HCT116 (cell line): ENCODE measurements at regions not wholly inside any gene's neighbourhood (a gene's known extent, or its start where the extent isn't known, plus 50 kb on each side); places are given as distances from the start of the nearest gene placed in this dataset.

Experiments
- ATAC-seq: fragments of 200-7000 bp; cut with Tn5 transposase; 2 replicates; pipeline ENCODE4 v1.9.1; 2020; ENCODE audit warnings: mild to moderate bottlenecking, moderate library complexity
- BruUV-seq: library from RNA; stranded (reverse); fragments of 400-500 nt; replicated peaks from 2 replicates; lab custom pipeline; 2021; lab: Mats Ljungman, UMichigan
- CTCF ChIA-PET: fragments of 300-600 bp; sonication (Branson Sonifier 250); formaldehyde crosslinking; loops from one replicate; lab custom pipeline; 2021; ENCODE audit warnings: antibody characterized with exemption; lab: Charles Lee
- POLR2A ChIA-PET: fragments of 300-600, 350-600 bp; sonication (Branson Sonifier 250); formaldehyde crosslinking; loops from one replicate; lab custom pipeline; 2021; ENCODE audit warnings: antibody characterized with exemption; lab: Charles Lee
- RAD21 ChIA-PET, 2 experiments: fragments of 300-600 bp; sonication (Branson Sonifier 250); formaldehyde crosslinking; loops; one replicate each; lab custom pipeline; 2023; ENCODE audit warnings: low total read pairs in 2 of 2; ENCODE audit not compliant: uncharacterized antibody in 2 of 2, unreplicated experiment in 2 of 2, low non-redundant PET in 1 of 2; lab: Charles Lee
- DNase-seq: peaks from one replicate; pipeline ENCODE4 v3.0.0-alpha.2; 2010; ENCODE audit warnings: low read depth, low spot score
- H2AFZ ChIP-seq: fragments of 200-600 bp; shearing (Covaris generic), sonication (generic); 2 replicates; pipeline ENCODE4 v1.6.1; 2017; ENCODE audit warnings: low read depth, mixed run types, mixed read lengths, antibody characterized with exemption, low read length; ENCODE audit not compliant: poor library complexity, severe bottlenecking
- H3K27ac ChIP-seq: 2 replicates; pipeline ENCODE4 v1.5.1; 2012; ENCODE audit warnings: low read depth, low read length
- H3K27me3 ChIP-seq: fragments of 200-600 bp; sonication (generic); 2 replicates; pipeline ENCODE4 v1.6.1; 2016; ENCODE audit warnings: mixed run types, low read length, mixed read lengths; ENCODE audit not compliant: insufficient read depth
- H3K36me3 ChIP-seq, 2 experiments: fragments of 200-500 bp in 1 of 2; fragments of 200-600 bp in 1 of 2; sonication (Bioruptor generic) in 1 of 2; sonication (generic) in 1 of 2; 2 replicates each; pipeline versions ENCODE4 v1.5.1 to v1.6.1; 2014 to 2016; ENCODE audit warnings: low read length in 2 of 2, inconsistent platforms in 1 of 2, mixed read lengths in 1 of 2, mixed run types in 1 of 2; ENCODE audit not compliant: insufficient read depth in 2 of 2, control insufficient read depth in 1 of 2
- H3K4me1 ChIP-seq, 2 experiments: fragments of 200-600 bp in 1 of 2; sonication (generic) in 1 of 2; 2 replicates each; pipeline versions ENCODE4 v1.5.1 to v1.6.1; 2012 to 2017; ENCODE audit warnings: low read length in 2 of 2, inconsistent platforms in 1 of 2, mild to moderate bottlenecking in 1 of 2, mixed read lengths in 1 of 2, mixed run types in 1 of 2, moderate library complexity in 1 of 2; ENCODE audit not compliant: insufficient read depth in 2 of 2, control insufficient read depth in 1 of 2
- H3K4me2 ChIP-seq: fragments of 200-600 bp; sonication (generic); 2 replicates; pipeline ENCODE4 v1.6.1; 2017; ENCODE audit warnings: mixed run types, low read length, mixed read lengths
- H3K4me3 ChIP-seq, 2 experiments: fragments of 200-600 bp in 1 of 2; sonication (generic) in 1 of 2; replicated peaks in 1 of 2; 2 replicates each; pipeline ENCODE4 v1.5.1; 2011 to 2016; ENCODE audit warnings: low read length in 2 of 2, control low read depth in 1 of 2, low read depth in 1 of 2, mild to moderate bottlenecking in 1 of 2, mixed read lengths in 1 of 2, mixed run types in 1 of 2
- H3K79me2 ChIP-seq: fragments of 200-600 bp; sonication (generic); 2 replicates; pipeline ENCODE4 v1.6.1; 2017; ENCODE audit warnings: mild to moderate bottlenecking, mixed run types, low read length, moderate library complexity, mixed read lengths; ENCODE audit not compliant: insufficient read depth
- H3K9ac ChIP-seq: fragments of 200-600 bp; sonication (generic); 2 replicates; pipeline ENCODE4 v1.6.1; 2016; ENCODE audit warnings: low read length, mixed read lengths
- H3K9me2 ChIP-seq: fragments of 200-600 bp; sonication (generic), shearing (Covaris generic); 2 replicates; pipeline ENCODE4 v1.6.1; 2017; ENCODE audit warnings: mixed run types, mild to moderate bottlenecking, moderate library complexity; ENCODE audit not compliant: insufficient read depth
- H3K9me3 ChIP-seq, 2 experiments: fragments of 200-500 bp in 1 of 2; fragments of 200-600 bp in 1 of 2; sonication (Bioruptor generic) in 1 of 2; sonication (generic) in 1 of 2; 2 replicates each; pipeline ENCODE4 v1.6.1; 2014 to 2017; ENCODE audit warnings: low read length in 2 of 2, mixed read lengths in 2 of 2, inconsistent platforms in 1 of 2, low read depth in 1 of 2, mild to moderate bottlenecking in 1 of 2, mixed run types in 1 of 2, moderate library complexity in 1 of 2; ENCODE audit not compliant: control insufficient read depth in 1 of 2, insufficient read depth in 1 of 2
- H4K20me1 ChIP-seq: fragments of 200-600 bp; sonication (generic), shearing (Covaris generic); 2 replicates; pipeline ENCODE4 v1.6.1; 2017; ENCODE audit warnings: mixed run types, mild to moderate bottlenecking, moderate library complexity; ENCODE audit not compliant: insufficient read depth
- ELF1 ChIP-seq: IDR thresholded peaks from 2 replicates; pipeline ENCODE4 v1.6.1; 2012; ENCODE audit warnings: low read depth, borderline replicate concordance
- EZH2 ChIP-seq: fragments of 200-600 bp; sonication (generic); IDR thresholded peaks from 2 replicates; pipeline ENCODE4 v1.6.1; 2017; ENCODE audit warnings: antibody characterized with exemption, mixed run types
- EZH2phosphoT487 ChIP-seq: fragments of 200-600 bp; IDR thresholded peaks from 2 replicates; pipeline ENCODE4 v1.6.1; 2018; ENCODE audit warnings: antibody characterized with exemption, borderline replicate concordance
- FOSL1 ChIP-seq: IDR thresholded peaks from 2 replicates; pipeline ENCODE4 v1.6.1; 2012; ENCODE audit warnings: low read depth
- POLR2A ChIP-seq: IDR thresholded peaks from 2 replicates; pipeline ENCODE4 v1.7.0; 2011; ENCODE audit warnings: borderline replicate concordance; ENCODE audit not compliant: insufficient read depth, insufficient read length; ENCODE audit errors: extremely low read depth
- POLR2AphosphoS5 ChIP-seq: IDR thresholded peaks from 2 replicates; pipeline ENCODE4 v1.6.1; 2011; ENCODE audit warnings: mild to moderate bottlenecking, low read depth, low read length, moderate library complexity
- RAD21 ChIP-seq: IDR thresholded peaks from 2 replicates; pipeline ENCODE4 v1.6.1; 2012; ENCODE audit warnings: low read depth, mild to moderate bottlenecking
- SIN3A ChIP-seq: IDR thresholded peaks from 2 replicates; pipeline ENCODE4 v1.6.1; 2012; ENCODE audit warnings: low read depth
- SRF ChIP-seq: IDR thresholded peaks from 2 replicates; pipeline ENCODE4 v1.6.1; 2012; ENCODE audit warnings: low read depth
- TCF7L2 ChIP-seq: IDR thresholded peaks from 2 replicates; pipeline ENCODE4 v1.7.0; 2011; ENCODE audit warnings: borderline replicate concordance, inconsistent platforms; ENCODE audit not compliant: insufficient read depth, insufficient read length; ENCODE audit errors: extremely low read depth
- ZFX ChIP-seq: fragments of 450-650 bp; IDR thresholded peaks from 2 replicates; pipeline ENCODE4 v1.6.1; 2017
- intact Hi-C: fragments of 100-400 bp; cut with micrococcal nuclease; formaldehyde crosslinking; loops from 2 replicates; pipeline ENCODE4 v1.10.0; 2022
- TF ChIP-seq, protein P1 (sequence below): IDR thresholded peaks from 2 replicates; pipeline ENCODE4 v1.6.1; 2012

DNA sequence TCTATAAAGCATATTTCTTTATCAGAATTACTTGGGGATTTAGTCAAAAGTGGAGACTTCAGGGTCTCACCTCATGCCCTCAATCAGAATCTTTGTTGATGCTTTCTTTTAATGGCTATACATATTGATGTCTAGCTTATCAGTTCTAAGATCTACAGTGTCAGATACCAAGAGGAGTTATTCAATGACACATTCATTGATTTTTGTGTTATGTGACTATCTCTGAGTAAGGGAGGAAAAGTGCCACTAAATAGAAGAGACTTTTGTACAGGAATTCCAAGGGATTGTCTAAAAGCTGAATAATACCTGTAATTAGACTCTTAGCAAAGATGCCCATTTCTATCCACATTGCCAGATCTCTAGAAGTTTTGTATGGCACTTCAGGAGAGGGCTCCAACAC lies 87.2 kb downstream of the HLX start:
- H3K27me3 ChIP-seq = no peaks in the 10 kb centered on the region
- ChIA-PET POLR2A (no interaction called here), RAD21 (no interaction called here), CTCF (no interaction called here)
- H2AFZ ChIP-seq = no peak overlapping the region
- no peaks in the 10 kb centered on the region for H3K79me2 ChIP-seq
- DNase-seq (no peak), ATAC-seq (no peak)
- H3K4me3 ChIP-seq = no peak overlapping the region
- no peaks in the 10 kb centered on the region for H3K4me1 ChIP-seq
- H3K4me2 ChIP-seq = no peak overlapping the region
- no peaks in the 10 kb centered on the region for H4K20me1 ChIP-seq
- TF ChIP-seq ELF1 (no peak), EZH2 (no peak), SRF (no peak), POLR2A (no peak), POLR2AphosphoS5 (no peak), RAD21 (no peak)
- TF ChIP-seq, protein P1, sequence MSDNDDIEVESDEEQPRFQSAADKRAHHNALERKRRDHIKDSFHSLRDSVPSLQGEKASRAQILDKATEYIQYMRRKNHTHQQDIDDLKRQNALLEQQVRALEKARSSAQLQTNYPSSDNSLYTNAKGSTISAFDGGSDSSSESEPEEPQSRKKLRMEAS = no peak
- BruUV-seq = no TSS peak
- H3K27ac ChIP-seq = no peak overlapping the region
- H3K9me3 ChIP-seq = no peaks in the 10 kb centered on the region
- H3K9ac ChIP-seq = no peak overlapping the region
- intact Hi-C loops = no loop called here
- no peaks in the 10 kb centered on the region for H3K36me3 ChIP-seq
- H3K9me2 ChIP-seq = no peaks in the 10 kb centered on the region

DNA sequence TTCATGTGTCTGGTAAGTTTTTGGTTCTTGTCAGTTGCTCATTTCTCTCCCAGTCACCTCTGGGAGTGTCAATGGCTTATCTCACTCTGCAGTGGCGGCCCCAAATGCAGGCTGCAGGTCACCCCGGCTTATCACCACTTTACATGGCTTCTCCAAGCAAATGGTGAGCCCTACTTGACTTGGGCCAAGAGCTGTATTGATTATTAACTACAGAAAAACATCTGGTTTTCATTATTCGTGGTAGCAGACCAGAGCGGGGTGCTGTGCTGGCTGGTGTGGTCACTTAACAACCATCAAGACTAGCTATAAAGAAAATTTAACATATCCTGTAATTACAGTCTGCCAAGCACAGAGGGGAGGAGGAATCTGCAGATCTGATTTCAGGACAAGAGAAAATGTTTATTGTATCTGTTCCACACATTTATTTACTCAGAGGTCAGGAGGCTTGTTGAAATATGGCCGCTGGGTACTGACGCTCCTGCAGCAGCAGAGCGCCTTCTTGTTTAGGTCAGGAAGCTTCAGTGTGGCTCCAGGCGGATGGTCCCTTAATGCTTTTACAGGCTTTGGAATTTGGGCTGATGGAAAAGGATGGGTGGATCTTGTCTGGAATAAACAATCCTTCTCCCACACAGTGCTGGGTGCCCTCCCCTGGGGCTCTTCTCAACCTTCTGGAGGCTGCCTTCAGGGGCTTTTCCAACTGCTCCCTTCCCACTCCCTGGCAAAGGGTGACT lies 87.8 kb downstream of the HLX start:
- TF ChIP-seq POLR2A (no peak), TCF7L2 (no peak), ZFX (no peak), SIN3A (no peak), FOSL1 (no peak), EZH2 (no peak), EZH2phosphoT487 (no peak)
- Histone ChIP-seq H3K4me2 (no peak overlapping the region), H3K27me3 (no peaks in the 10 kb centered on the region), H3K9me3 (no peaks in the 10 kb centered on the region), H3K79me2 (no peaks in the 10 kb centered on the region), H3K4me3 (no peak overlapping the region), H2AFZ (no peak overlapping the region), H4K20me1 (no peaks in the 10 kb centered on the region), H3K36me3 (no peaks in the 10 kb centered on the region), H3K9me2 (no peaks in the 10 kb centered on the region), H3K4me1 (no peaks in the 10 kb centered on the region), H3K9ac (no peak overlapping the region), H3K27ac (no peak overlapping the region)
- ChIA-PET CTCF (no interaction called here), POLR2A (no interaction called here), RAD21 (no interaction called here)
- BruUV-seq = no TSS peak
- intact Hi-C loops = no loop called here
- ATAC-seq (no peak), DNase-seq (no peak)
